Liver (tissue), 7 donors: ENCODE measurements at regions not wholly inside any gene's neighbourhood (a gene's known extent, or its start where the extent isn't known, plus 50 kb on each side); places are given as distances from the start of the nearest gene placed in this dataset.
A peak's percentile ranks its signal among the peaks of the same experiment; 100 is the strongest.

Source experiments
- DNase-seq: peaks from one replicate; pipeline ENCODE4 v3.0.0-alpha.2; 2017; ENCODE audit warnings: low spot score
- H3K27ac ChIP-seq, 2 donors: one replicate each; pipeline ENCODE4 v1.7.0; 2013; ENCODE audit warnings: inconsistent platforms in 2 of 2, low read length in 2 of 2, control low read depth in 1 of 2, low read depth in 1 of 2, mild to moderate bottlenecking in 1 of 2
- H3K27me3 ChIP-seq, 4 donors: one replicate each; pipeline versions ENCODE4 v1.6.1 to v1.7.0; 2013; ENCODE audit warnings: low read length in 3 of 4, inconsistent platforms in 1 of 4, mild to moderate bottlenecking in 1 of 4, moderate library complexity in 1 of 4; ENCODE audit not compliant: control insufficient read depth in 4 of 4, insufficient read depth in 4 of 4
- H3K36me3 ChIP-seq, 4 donors: one replicate each; pipeline versions ENCODE4 v1.6.1 to v1.7.0; 2013; ENCODE audit warnings: low read length in 3 of 4, mild to moderate bottlenecking in 3 of 4, low read depth in 1 of 4, moderate library complexity in 1 of 4; ENCODE audit not compliant: control insufficient read depth in 4 of 4, insufficient read depth in 3 of 4
- H3K4me1 ChIP-seq, 4 donors: one replicate each; pipeline versions ENCODE4 v1.6.1 to v1.7.0; 2013; ENCODE audit warnings: low read length in 3 of 4, mild to moderate bottlenecking in 3 of 4, moderate library complexity in 1 of 4; ENCODE audit not compliant: control insufficient read depth in 4 of 4, insufficient read depth in 4 of 4
- H3K4me3 ChIP-seq, 3 donors: one replicate each; pipeline versions ENCODE4 v1.6.1 to v1.7.0; 2013; ENCODE audit warnings: low read length in 3 of 3, control low read depth in 1 of 3, low read depth in 1 of 3, mild to moderate bottlenecking in 1 of 3
- H3K9ac ChIP-seq, 2 donors: one replicate each; pipeline ENCODE4 v1.7.0; 2013; ENCODE audit warnings: low read length in 2 of 2, mild to moderate bottlenecking in 2 of 2, moderate library complexity in 2 of 2, control low read depth in 1 of 2, low read depth in 1 of 2
- H3K9me3 ChIP-seq, 4 donors: one replicate each; pipeline versions ENCODE4 v1.6.1 to v1.7.0; 2013; ENCODE audit warnings: low read length in 3 of 4; ENCODE audit not compliant: control insufficient read depth in 4 of 4
- EGR1 ChIP-seq, 2 donors: IDR thresholded peaks; 2 replicates each; pipeline ENCODE4 v1.6.1; 2016 to 2018; ENCODE audit warnings: antibody characterized with exemption in 2 of 2, low read depth in 2 of 2
- FOXA1 ChIP-seq: IDR thresholded peaks from 2 replicates; pipeline ENCODE4 v1.6.1; 2016; ENCODE audit warnings: antibody characterized with exemption
- FOXA2 ChIP-seq: IDR thresholded peaks from 2 replicates; pipeline ENCODE4 v1.6.1; 2016; ENCODE audit warnings: antibody characterized with exemption
- GABPA ChIP-seq, 2 donors: IDR thresholded peaks in 1 of 2; conservative IDR thresholded peaks in 1 of 2; 2 replicates each; pipeline ENCODE4 v1.6.1; 2016; ENCODE audit warnings: antibody characterized with exemption in 2 of 2, mild to moderate bottlenecking in 1 of 2, moderate library complexity in 1 of 2
- HNF4A ChIP-seq, 2 donors: conservative IDR thresholded peaks; 2 replicates each; pipeline ENCODE4 v1.6.1; 2016; ENCODE audit warnings: antibody characterized with exemption in 2 of 2, mild to moderate bottlenecking in 2 of 2
- NR2F2 ChIP-seq: IDR thresholded peaks from 2 replicates; pipeline ENCODE4 v1.6.1; 2016; ENCODE audit warnings: antibody characterized with exemption
- RAD21 ChIP-seq, 2 donors: IDR thresholded peaks; 2 replicates each; pipeline ENCODE4 v1.6.1; 2016; ENCODE audit warnings: antibody characterized with exemption in 2 of 2, mild to moderate bottlenecking in 2 of 2
- RXRA ChIP-seq, 2 donors: IDR thresholded peaks; 2 replicates each; pipeline ENCODE4 v1.6.1; 2017 to 2018; ENCODE audit warnings: antibody characterized with exemption in 2 of 2, mild to moderate bottlenecking in 1 of 2
- SP1 ChIP-seq: IDR thresholded peaks from 2 replicates; pipeline ENCODE4 v1.6.1; 2018; ENCODE audit warnings: antibody characterized with exemption, mild to moderate bottlenecking
- TAF1 ChIP-seq: conservative IDR thresholded peaks from 2 replicates; pipeline ENCODE4 v1.6.1; 2016; ENCODE audit warnings: antibody characterized with exemption, mild to moderate bottlenecking
- WGBS: extraction: QIAGEN DNeasy Blood & Tissue Kit; methylation state at CpG from one replicate; pipeline ENCODE4 v1.1.7; 2013; 5-methylcytosine and 5-hydroxymethylcytosine counted together
- TF ChIP-seq, protein P1 (sequence below): IDR thresholded peaks from 2 replicates; pipeline ENCODE4 v1.6.1; 2016; ENCODE audit warnings: antibody characterized with exemption, mild to moderate bottlenecking
- TF ChIP-seq, protein P2 (sequence below): IDR thresholded peaks from 2 replicates; pipeline ENCODE4 v1.6.1; 2016; ENCODE audit warnings: antibody characterized with exemption
- TF ChIP-seq, protein P3 (sequence below): IDR thresholded peaks from 2 replicates; pipeline ENCODE4 v1.6.1; 2016; ENCODE audit warnings: antibody characterized with exemption
- donor health status: healthy.
- donor health status: healthy.
- donor health status: healthy.
- donor health status: healthy.

DNA sequence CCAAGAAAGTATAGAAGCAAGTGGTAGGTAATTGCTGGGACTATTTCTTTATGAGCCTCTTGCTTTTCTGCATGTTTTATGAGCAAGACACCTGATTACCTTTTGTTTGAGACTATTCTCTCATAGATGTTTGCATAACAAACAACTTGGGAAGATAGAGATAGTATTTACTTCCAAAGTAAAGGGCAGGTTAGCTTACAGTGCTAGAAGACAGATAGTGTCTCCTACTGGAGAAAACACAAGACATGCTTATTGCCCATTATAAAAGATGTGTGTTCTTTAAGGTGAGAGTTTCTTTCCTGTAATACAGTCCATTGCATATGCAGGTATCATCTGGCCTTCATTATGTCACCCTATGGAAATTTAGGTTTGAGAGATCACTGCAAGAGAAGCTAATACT, 174.2 kb upstream of the FUT9 start:
- Histone ChIP-seq H3K4me1 (no peaks in the 10 kb centered on the region), H3K9ac (no peak overlapping the region), H3K36me3 (no peaks in the 10 kb centered on the region), H3K9me3 (no peaks in the 10 kb centered on the region), H3K4me3 (no peak overlapping the region), H3K27ac (no peak overlapping the region), H3K27me3 (no peaks in the 10 kb centered on the region)
- peak; percentile 26 to 43 for TF ChIP-seq RAD21 (IDR thresholded peaks at IDR 0.05)
- TF ChIP-seq FOXA1: no peak
- no peak for DNase-seq

DNA sequence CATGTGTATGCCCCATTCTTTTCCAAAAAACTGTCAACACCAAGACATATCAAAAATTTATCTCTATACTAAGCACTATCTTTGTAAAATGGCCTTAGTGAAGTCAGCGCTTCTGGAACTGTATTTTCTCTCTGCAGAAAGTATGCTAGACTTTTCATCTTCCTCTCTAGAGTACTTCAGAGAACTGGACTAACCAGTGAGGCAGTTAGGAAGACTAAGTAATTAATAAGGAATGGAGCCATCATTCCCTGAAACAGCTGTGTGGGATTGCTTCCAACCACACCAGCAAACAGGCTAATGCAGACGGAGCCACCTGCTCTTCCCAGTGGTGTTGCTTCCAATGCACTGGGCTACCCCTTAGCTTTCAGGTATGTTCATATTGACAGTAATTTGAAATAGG, 169.1 kb upstream of the FUT9 start:
- H3K9ac ChIP-seq: no peak overlapping the region
- no peaks in the 10 kb centered on the region for H3K36me3 ChIP-seq
- TF ChIP-seq RAD21 (IDR thresholded peaks at IDR 0.05): no peak
- no peak for TF ChIP-seq FOXA2
- TF ChIP-seq SP1: no peak
- no peak for TF ChIP-seq NR2F2
- TF ChIP-seq GABPA (IDR thresholded peaks at IDR 0.05 in 1 of 2, conservative IDR thresholded peaks at IDR 0.05 in 1 of 2): no peak
- no peak for TF ChIP-seq TAF1
- TF ChIP-seq, protein P1, sequence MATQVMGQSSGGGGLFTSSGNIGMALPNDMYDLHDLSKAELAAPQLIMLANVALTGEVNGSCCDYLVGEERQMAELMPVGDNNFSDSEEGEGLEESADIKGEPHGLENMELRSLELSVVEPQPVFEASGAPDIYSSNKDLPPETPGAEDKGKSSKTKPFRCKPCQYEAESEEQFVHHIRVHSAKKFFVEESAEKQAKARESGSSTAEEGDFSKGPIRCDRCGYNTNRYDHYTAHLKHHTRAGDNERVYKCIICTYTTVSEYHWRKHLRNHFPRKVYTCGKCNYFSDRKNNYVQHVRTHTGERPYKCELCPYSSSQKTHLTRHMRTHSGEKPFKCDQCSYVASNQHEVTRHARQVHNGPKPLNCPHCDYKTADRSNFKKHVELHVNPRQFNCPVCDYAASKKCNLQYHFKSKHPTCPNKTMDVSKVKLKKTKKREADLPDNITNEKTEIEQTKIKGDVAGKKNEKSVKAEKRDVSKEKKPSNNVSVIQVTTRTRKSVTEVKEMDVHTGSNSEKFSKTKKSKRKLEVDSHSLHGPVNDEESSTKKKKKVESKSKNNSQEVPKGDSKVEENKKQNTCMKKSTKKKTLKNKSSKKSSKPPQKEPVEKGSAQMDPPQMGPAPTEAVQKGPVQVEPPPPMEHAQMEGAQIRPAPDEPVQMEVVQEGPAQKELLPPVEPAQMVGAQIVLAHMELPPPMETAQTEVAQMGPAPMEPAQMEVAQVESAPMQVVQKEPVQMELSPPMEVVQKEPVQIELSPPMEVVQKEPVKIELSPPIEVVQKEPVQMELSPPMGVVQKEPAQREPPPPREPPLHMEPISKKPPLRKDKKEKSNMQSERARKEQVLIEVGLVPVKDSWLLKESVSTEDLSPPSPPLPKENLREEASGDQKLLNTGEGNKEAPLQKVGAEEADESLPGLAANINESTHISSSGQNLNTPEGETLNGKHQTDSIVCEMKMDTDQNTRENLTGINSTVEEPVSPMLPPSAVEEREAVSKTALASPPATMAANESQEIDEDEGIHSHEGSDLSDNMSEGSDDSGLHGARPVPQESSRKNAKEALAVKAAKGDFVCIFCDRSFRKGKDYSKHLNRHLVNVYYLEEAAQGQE: no peak
- no peak for TF ChIP-seq EGR1 (IDR thresholded peaks at IDR 0.05; ENCODE audit: low read depth in 2 of 2)
- no peak for TF ChIP-seq HNF4A (conservative IDR thresholded peaks at IDR 0.05)
- TF ChIP-seq, protein P2, sequence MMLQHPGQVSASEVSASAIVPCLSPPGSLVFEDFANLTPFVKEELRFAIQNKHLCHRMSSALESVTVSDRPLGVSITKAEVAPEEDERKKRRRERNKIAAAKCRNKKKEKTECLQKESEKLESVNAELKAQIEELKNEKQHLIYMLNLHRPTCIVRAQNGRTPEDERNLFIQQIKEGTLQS: no peak
- no peaks in the 10 kb centered on the region for H3K9me3 ChIP-seq
- no peak for DNase-seq
- 85% methylated on average over 2 of the region's 2 CpGs for WGBS
- H3K27ac ChIP-seq: no peak overlapping the region
- no peaks in the 10 kb centered on the region for H3K4me1 ChIP-seq
- H3K4me3 ChIP-seq: no peak overlapping the region
- H3K27me3 ChIP-seq: no peaks in the 10 kb centered on the region

DNA sequence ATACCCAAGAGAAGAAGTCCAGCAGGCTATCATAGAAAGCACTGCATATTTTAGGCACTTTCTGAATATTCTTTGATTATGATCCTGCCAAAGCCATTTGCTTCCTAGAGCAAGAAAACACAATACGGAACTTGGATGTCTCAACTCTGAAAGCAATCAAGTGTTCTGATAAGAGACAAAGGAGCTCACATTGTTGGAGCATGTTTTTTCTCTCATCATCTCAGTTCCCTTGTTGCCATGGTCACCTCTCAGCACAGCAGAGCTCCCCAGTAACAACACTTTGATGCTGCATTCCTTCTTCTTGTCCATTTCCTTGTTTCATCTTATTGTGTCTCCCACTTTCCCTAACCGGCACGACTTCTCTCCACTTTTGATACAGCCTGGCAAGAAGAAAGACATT, 168.7 kb upstream of the FUT9 start:
- Histone ChIP-seq H3K4me3 (no peak overlapping the region), H3K27ac (no peak overlapping the region), H3K36me3 (no peaks in the 10 kb centered on the region), H3K9me3 (no peaks in the 10 kb centered on the region), H3K9ac (no peak overlapping the region), H3K27me3 (no peaks in the 10 kb centered on the region), H3K4me1 (no peaks in the 10 kb centered on the region)
- 78% methylated on average over 3 of the region's 3 CpGs for WGBS
- TF ChIP-seq, protein P2: no peak
- no peak for DNase-seq

DNA sequence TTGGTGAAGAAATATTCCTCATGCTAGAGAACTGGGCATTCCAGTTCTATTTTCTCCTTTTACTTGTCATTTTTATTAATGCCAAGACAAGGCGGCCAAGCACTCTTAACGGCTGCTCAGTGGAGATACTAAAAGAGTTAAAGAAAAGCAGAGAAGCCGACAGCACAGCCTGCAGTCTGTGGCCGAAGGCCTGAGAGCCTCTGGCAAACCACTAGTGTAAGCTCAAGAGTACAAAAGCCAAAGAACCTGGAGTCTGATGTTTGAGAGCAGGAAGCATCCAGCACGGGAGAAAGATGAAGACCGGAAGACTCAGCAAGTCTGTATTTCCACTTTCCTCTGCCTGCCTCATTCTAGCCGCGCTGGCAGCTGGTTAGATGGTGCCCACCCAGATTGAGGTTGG, 167.1 kb upstream of the FUT9 start:
- Histone ChIP-seq H3K4me3 (no peak overlapping the region), H3K4me1 (no peaks in the 10 kb centered on the region), H3K9me3 (no peaks in the 10 kb centered on the region), H3K27ac (no peak overlapping the region), H3K27me3 (no peaks in the 10 kb centered on the region), H3K36me3 (no peaks in the 10 kb centered on the region), H3K9ac (no peak overlapping the region)
- TF ChIP-seq, protein P1: no peak
- TF ChIP-seq RXRA (IDR thresholded peaks at IDR 0.05) (no peak), FOXA2 (no peak), GABPA (IDR thresholded peaks at IDR 0.05 in 1 of 2, conservative IDR thresholded peaks at IDR 0.05 in 1 of 2) (no peak), RAD21 (IDR thresholded peaks at IDR 0.05) (no peak), SP1 (no peak), FOXA1 (no peak), TAF1 (no peak), NR2F2 (no peak)
- TF ChIP-seq, protein P3, sequence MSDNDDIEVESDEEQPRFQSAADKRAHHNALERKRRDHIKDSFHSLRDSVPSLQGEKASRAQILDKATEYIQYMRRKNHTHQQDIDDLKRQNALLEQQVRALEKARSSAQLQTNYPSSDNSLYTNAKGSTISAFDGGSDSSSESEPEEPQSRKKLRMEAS: no peak
- TF ChIP-seq, protein P2: no peak
- 67% methylated on average over 8 of the region's 8 CpGs for WGBS
- DNase-seq: no peak
